Gastrocnemius medialis (tissue), 4 donors: ENCODE measurements at regions not wholly inside any gene's neighbourhood (a gene's known extent, or its start where the extent isn't known, plus 50 kb on each side); places are given as distances from the start of the nearest gene placed in this dataset.

ENCODE experiments used
- POLR2A ChIP-seq, 2 donors: fragments of 450-650 bp; IDR thresholded peaks; one replicate each; pipeline ENCODE4 v1.6.1; 2017; ENCODE audit warnings: antibody characterized with exemption in 2 of 2, mild to moderate bottlenecking in 2 of 2, moderate library complexity in 2 of 2
- TF ChIP-seq, protein P1 (sequence below), 5 experiments: fragments of 450-650 bp in 3 of 5; fragments of 200-600 bp in 2 of 5; sonication (generic) in 2 of 5; IDR thresholded peaks in 4 of 5; conservative IDR thresholded peaks in 1 of 5; 1 replicate in 4 of 5; 2 replicates in 1 of 5; pipeline ENCODE4 v1.5.1; 2016 to 2019; ENCODE audit warnings: antibody characterized with exemption in 5 of 5, mild to moderate bottlenecking in 3 of 5, moderate library complexity in 3 of 5

DNA sequence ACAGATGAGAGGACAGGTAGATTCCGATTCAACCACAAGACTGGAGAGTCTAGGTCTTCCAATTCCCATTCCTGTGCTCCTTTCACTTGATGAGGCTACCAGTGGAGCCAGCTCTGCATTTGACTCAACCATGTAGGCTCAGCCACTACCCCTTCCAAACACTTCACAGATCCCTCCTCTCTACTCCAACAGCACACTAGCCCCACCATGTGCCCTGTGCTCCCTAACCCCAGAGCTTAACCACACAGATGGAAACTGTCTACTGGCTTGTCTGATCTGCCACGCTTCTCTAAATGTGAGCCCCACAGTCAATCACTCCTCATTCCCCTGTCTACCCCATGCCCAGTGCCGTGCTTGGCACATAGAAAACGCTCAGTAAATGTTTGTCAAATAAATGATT lies 508.2 kb downstream of the CDK5RAP2 start:
- TF ChIP-seq, protein P1, sequence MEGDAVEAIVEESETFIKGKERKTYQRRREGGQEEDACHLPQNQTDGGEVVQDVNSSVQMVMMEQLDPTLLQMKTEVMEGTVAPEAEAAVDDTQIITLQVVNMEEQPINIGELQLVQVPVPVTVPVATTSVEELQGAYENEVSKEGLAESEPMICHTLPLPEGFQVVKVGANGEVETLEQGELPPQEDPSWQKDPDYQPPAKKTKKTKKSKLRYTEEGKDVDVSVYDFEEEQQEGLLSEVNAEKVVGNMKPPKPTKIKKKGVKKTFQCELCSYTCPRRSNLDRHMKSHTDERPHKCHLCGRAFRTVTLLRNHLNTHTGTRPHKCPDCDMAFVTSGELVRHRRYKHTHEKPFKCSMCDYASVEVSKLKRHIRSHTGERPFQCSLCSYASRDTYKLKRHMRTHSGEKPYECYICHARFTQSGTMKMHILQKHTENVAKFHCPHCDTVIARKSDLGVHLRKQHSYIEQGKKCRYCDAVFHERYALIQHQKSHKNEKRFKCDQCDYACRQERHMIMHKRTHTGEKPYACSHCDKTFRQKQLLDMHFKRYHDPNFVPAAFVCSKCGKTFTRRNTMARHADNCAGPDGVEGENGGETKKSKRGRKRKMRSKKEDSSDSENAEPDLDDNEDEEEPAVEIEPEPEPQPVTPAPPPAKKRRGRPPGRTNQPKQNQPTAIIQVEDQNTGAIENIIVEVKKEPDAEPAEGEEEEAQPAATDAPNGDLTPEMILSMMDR (IDR thresholded peaks at IDR 0.05 in 4 of 5, conservative IDR thresholded peaks at IDR 0.05 in 1 of 5) = no peak
- TF ChIP-seq POLR2A (IDR thresholded peaks at IDR 0.05) = no peak
